ENCODE measurements at regions not wholly inside any gene's neighbourhood (a gene's known extent, or its start where the extent isn't known, plus 50 kb on each side); places are given as distances from the start of the nearest gene placed in this dataset.
"Not testable (repeated sequence)": the region's sequence is repeated elsewhere in the genome, so short reads cannot be mapped to it uniquely, and the experiment has no call there.

DNA sequence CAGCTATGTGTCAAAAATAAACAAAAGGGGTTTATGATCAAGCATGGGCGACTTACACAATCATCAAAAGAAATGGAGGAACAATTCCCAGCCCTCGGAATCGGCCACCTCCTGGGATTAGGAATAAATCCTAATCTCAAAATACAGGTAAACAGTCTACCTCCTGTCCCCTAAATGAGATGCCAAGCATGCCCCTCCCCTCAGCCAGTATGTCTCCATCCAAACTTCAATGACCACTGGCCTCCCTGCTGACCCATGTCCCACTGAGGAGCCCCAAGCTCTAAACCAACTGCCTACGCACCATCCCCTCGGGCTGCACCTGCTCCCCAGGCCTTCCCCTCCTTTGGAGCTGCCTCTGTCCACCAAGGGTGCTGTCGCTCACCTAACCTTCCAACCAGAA, 1069.3 kb downstream of the RPIA start:
- not testable (repeated sequence) for TF ChIP-seq POLR2A, EP300 (IDR thresholded peaks at IDR 0.05)
- TF ChIP-seq, protein P1, sequence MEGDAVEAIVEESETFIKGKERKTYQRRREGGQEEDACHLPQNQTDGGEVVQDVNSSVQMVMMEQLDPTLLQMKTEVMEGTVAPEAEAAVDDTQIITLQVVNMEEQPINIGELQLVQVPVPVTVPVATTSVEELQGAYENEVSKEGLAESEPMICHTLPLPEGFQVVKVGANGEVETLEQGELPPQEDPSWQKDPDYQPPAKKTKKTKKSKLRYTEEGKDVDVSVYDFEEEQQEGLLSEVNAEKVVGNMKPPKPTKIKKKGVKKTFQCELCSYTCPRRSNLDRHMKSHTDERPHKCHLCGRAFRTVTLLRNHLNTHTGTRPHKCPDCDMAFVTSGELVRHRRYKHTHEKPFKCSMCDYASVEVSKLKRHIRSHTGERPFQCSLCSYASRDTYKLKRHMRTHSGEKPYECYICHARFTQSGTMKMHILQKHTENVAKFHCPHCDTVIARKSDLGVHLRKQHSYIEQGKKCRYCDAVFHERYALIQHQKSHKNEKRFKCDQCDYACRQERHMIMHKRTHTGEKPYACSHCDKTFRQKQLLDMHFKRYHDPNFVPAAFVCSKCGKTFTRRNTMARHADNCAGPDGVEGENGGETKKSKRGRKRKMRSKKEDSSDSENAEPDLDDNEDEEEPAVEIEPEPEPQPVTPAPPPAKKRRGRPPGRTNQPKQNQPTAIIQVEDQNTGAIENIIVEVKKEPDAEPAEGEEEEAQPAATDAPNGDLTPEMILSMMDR (IDR thresholded peaks at IDR 0.05): not testable (repeated sequence)
